Naive thymus-derived CD4-positive, alpha-beta T cell (primary cell): ENCODE measurements at regions not wholly inside any gene's neighbourhood (a gene's known extent, or its start where the extent isn't known, plus 50 kb on each side); places are given as distances from the start of the nearest gene placed in this dataset.

Source experiments
- ATAC-seq: fragments of 150-1000 bp; cut with Tn5 transposase; 2 replicates; pipeline ENCODE4 v1.10.0; 2021; ENCODE audit warnings: mild to moderate bottlenecking, moderate library complexity
- CTCF ChIA-PET: fragments of 350-600 bp; sonication (Branson Sonifier 250); formaldehyde crosslinking; loops from one replicate; lab custom pipeline; 2021; ENCODE audit warnings: antibody characterized with exemption; lab: Charles Lee
- POLR2A ChIA-PET: fragments of 350-600 bp; sonication (Branson Sonifier 250); formaldehyde crosslinking; loops from one replicate; lab custom pipeline; 2021; ENCODE audit warnings: antibody characterized with exemption, inconsistent platforms; lab: Charles Lee
- DNase-seq, 9 donors: peaks; one replicate each; pipeline versions ENCODE4 v3.0.0 to v3.0.0-alpha.2; 2020 to 2022; ENCODE audit warnings: mixed read lengths in 1 of 9
- H3K27ac ChIP-seq: one replicate; pipeline ENCODE4 v1.7.0; 2013; ENCODE audit warnings: mild to moderate bottlenecking, low read depth, low read length, moderate library complexity
- H3K27me3 ChIP-seq, 2 donors: one replicate each; pipeline ENCODE4 v1.7.0; 2013; ENCODE audit warnings: low read length in 2 of 2, mild to moderate bottlenecking in 2 of 2, moderate library complexity in 2 of 2; ENCODE audit not compliant: control insufficient read depth in 2 of 2, insufficient read depth in 2 of 2
- H3K36me3 ChIP-seq, 3 experiments: 1 replicate in 2 of 3; 2 replicates in 1 of 3; pipeline ENCODE4 v1.7.0; 2013; ENCODE audit warnings: low read length in 3 of 3, mild to moderate bottlenecking in 3 of 3, moderate library complexity in 1 of 3; ENCODE audit not compliant: insufficient read depth in 3 of 3, control insufficient read depth in 2 of 3
- H3K4me1 ChIP-seq, 2 donors: one replicate each; pipeline ENCODE4 v1.7.0; 2013; ENCODE audit warnings: low read length in 2 of 2, mild to moderate bottlenecking in 2 of 2, moderate library complexity in 1 of 2; ENCODE audit not compliant: control insufficient read depth in 2 of 2, insufficient read depth in 2 of 2
- H3K4me3 ChIP-seq: 2 replicates; pipeline ENCODE4 v1.7.0; 2013; ENCODE audit warnings: mild to moderate bottlenecking, low read length
- H3K9me3 ChIP-seq, 3 experiments: 1 replicate in 2 of 3; 2 replicates in 1 of 3; pipeline ENCODE4 v1.7.0; 2013; ENCODE audit warnings: low read length in 3 of 3; ENCODE audit not compliant: control insufficient read depth in 2 of 3
- H3K27ac Mint-ChIP-seq, 9 donors: one replicate each; pipeline ENCODE4 v1.8.0; 2020 to 2022; ENCODE audit warnings: mixed read lengths in 9 of 9, mild to moderate bottlenecking in 8 of 9, moderate library complexity in 5 of 9, inconsistent platforms in 2 of 9
- H3K27me3 Mint-ChIP-seq, 5 donors: one replicate each; pipeline ENCODE4 v1.8.0; 2021 to 2022; ENCODE audit warnings: mixed read lengths in 5 of 5, mild to moderate bottlenecking in 1 of 5
- H3K36me3 Mint-ChIP-seq, 5 donors: one replicate each; pipeline ENCODE4 v1.8.0; 2020 to 2022; ENCODE audit warnings: mixed read lengths in 5 of 5, mild to moderate bottlenecking in 3 of 5, inconsistent platforms in 1 of 5
- H3K4me1 Mint-ChIP-seq, 7 donors: one replicate each; pipeline ENCODE4 v1.8.0; 2020 to 2022; ENCODE audit warnings: mixed read lengths in 7 of 7, mild to moderate bottlenecking in 3 of 7, inconsistent platforms in 1 of 7
- H3K4me3 Mint-ChIP-seq, 10 donors: one replicate each; pipeline ENCODE4 v1.8.0; 2020 to 2022; ENCODE audit warnings: mild to moderate bottlenecking in 10 of 10, mixed read lengths in 10 of 10, moderate library complexity in 6 of 10, inconsistent platforms in 2 of 10
- H3K9me3 Mint-ChIP-seq, 11 donors: one replicate each; pipeline ENCODE4 v1.8.0; 2020 to 2022; ENCODE audit warnings: mixed read lengths in 11 of 11, mild to moderate bottlenecking in 4 of 11, inconsistent platforms in 1 of 11, moderate library complexity in 1 of 11
- intact Hi-C, 2 donors: fragments of 100-400 bp; cut with micrococcal nuclease; formaldehyde crosslinking; loops; one replicate each; pipeline ENCODE4 v1.15.1; 2023

- Histone ChIP-seq H3K27me3 (no peaks in the 10 kb centered on the region), H3K4me1 (no peaks in the 10 kb centered on the region), H3K27ac (no peak overlapping the region), H3K36me3 (no peaks in the 10 kb centered on the region), H3K4me3 (no peak overlapping the region), H3K9me3 (no peaks in the 10 kb centered on the region)
- peaks cover 0 to 6% (median 0%) of the 10 kb centered on the region in 5 donors for H3K36me3 Mint-ChIP-seq
- DNase-seq (no peak), ATAC-seq (no peak)
- H3K9me3 Mint-ChIP-seq = peaks cover 2 to 11% (median 9%) of the 10 kb centered on the region in 11 donors
- intact Hi-C loops = no loop called here
- H3K27ac Mint-ChIP-seq = no peak overlapping the region
- CTCF ChIA-PET = no interaction called here
- no peak overlapping the region for H3K4me3 Mint-ChIP-seq
- H3K27me3 Mint-ChIP-seq = peaks cover 6 to 40% (median 31%) of the 10 kb centered on the region in 5 donors
- H3K4me1 Mint-ChIP-seq = peaks cover 0 to 2% (median 0%) of the 10 kb centered on the region in 7 donors
- POLR2A ChIA-PET = no interaction called here
Measured at GRCh38 chr1:29436181-29436785, 200.0 kb downstream of the PTPRU start.

GRCh38 chr1:29433830-29434229 lies 197.5 kb downstream of the PTPRU start:
- no peak overlapping the region for H3K4me3 Mint-ChIP-seq
- DNase-seq (no peak), ATAC-seq (no peak)
- peaks cover 7 to 35% (median 17%) of the 10 kb centered on the region in 11 donors for H3K9me3 Mint-ChIP-seq
- ChIA-PET POLR2A (no interaction called here), CTCF (no interaction called here)
- H3K36me3 ChIP-seq = no peaks in the 10 kb centered on the region
- H3K27me3 ChIP-seq = no peaks in the 10 kb centered on the region
- H3K27me3 Mint-ChIP-seq = peaks cover 2 to 41% (median 23%) of the 10 kb centered on the region in 5 donors
- no peaks in the 10 kb centered on the region for H3K4me1 ChIP-seq
- intact Hi-C loops = no loop called here
- H3K27ac ChIP-seq = no peak overlapping the region
- no peaks in the 10 kb centered on the region for H3K4me1 Mint-ChIP-seq
- peaks cover 0 to 4% (median 0%) of the 10 kb centered on the region in 3 experiments for H3K9me3 ChIP-seq
- no peak overlapping the region for H3K4me3 ChIP-seq
- H3K27ac Mint-ChIP-seq = no peak overlapping the region
- peaks cover 0 to 6% (median 0%) of the 10 kb centered on the region in 5 donors for H3K36me3 Mint-ChIP-seq

GRCh38 chr1:29431138-29431537 lies 194.8 kb downstream of the PTPRU start:
- Mint-ChIP-seq H3K27me3 (peaks cover 0 to 44% (median 17%) of the 10 kb centered on the region in 5 donors), H3K4me3 (no peak overlapping the region), H3K27ac (no peak overlapping the region), H3K36me3 (peaks cover 0 to 11% (median 4%) of the 10 kb centered on the region in 5 donors), H3K4me1 (no peaks in the 10 kb centered on the region), H3K9me3 (peaks cover 7 to 42% (median 17%) of the 10 kb centered on the region in 11 donors)
- Histone ChIP-seq H3K27ac (no peak overlapping the region), H3K9me3 (peaks cover 0 to 4% (median 0%) of the 10 kb centered on the region in 3 experiments), H3K36me3 (no peaks in the 10 kb centered on the region), H3K27me3 (no peaks in the 10 kb centered on the region), H3K4me1 (no peaks in the 10 kb centered on the region), H3K4me3 (no peak overlapping the region)
- CTCF ChIA-PET = no interaction called here
- no peak for ATAC-seq
- POLR2A ChIA-PET = no interaction called here
- intact Hi-C loops = no loop called here
- DNase-seq = no peak

GRCh38 chr1:29429656-29430055 lies 193.3 kb downstream of the PTPRU start:
- peaks cover 0 to 47% (median 14%) of the 10 kb centered on the region in 5 donors for H3K27me3 Mint-ChIP-seq
- intact Hi-C loops = no loop called here
- H3K36me3 Mint-ChIP-seq = peaks cover 0 to 11% (median 4%) of the 10 kb centered on the region in 5 donors
- peaks cover 0 to 4% (median 0%) of the 10 kb centered on the region in 3 experiments for H3K9me3 ChIP-seq
- H3K9me3 Mint-ChIP-seq = peaks cover 7 to 42% (median 17%) of the 10 kb centered on the region in 11 donors
- no peaks in the 10 kb centered on the region for H3K4me1 ChIP-seq
- CTCF ChIA-PET = no interaction called here
- no peak overlapping the region for H3K27ac Mint-ChIP-seq
- POLR2A ChIA-PET = no interaction called here
- no peaks in the 10 kb centered on the region for H3K4me1 Mint-ChIP-seq
- DNase-seq (no peak), ATAC-seq (no peak)
- no peak overlapping the region for H3K4me3 Mint-ChIP-seq
- H3K4me3 ChIP-seq = no peak overlapping the region
- no peaks in the 10 kb centered on the region for H3K27me3 ChIP-seq
- H3K36me3 ChIP-seq = no peaks in the 10 kb centered on the region
- no peak overlapping the region for H3K27ac ChIP-seq

GRCh38 chr1:29428997-29429396 lies 192.7 kb downstream of the PTPRU start:
- Mint-ChIP-seq H3K4me1 (no peaks in the 10 kb centered on the region), H3K4me3 (no peak overlapping the region), H3K9me3 (peaks cover 7 to 42% (median 17%) of the 10 kb centered on the region in 11 donors), H3K27ac (no peak overlapping the region), H3K36me3 (peaks cover 0 to 11% (median 4%) of the 10 kb centered on the region in 5 donors), H3K27me3 (peaks cover 4 to 52% (median 20%) of the 10 kb centered on the region in 5 donors)
- ChIA-PET CTCF (interaction anchor here (0.6 kb wide), 1 partner anchor 10 kb away, joined by 4 read pairs; no protein-coding TSS in a partner anchor), POLR2A (no interaction called here)
- Histone ChIP-seq H3K4me3 (no peak overlapping the region), H3K27ac (no peak overlapping the region), H3K4me1 (no peaks in the 10 kb centered on the region), H3K9me3 (peaks cover 0 to 4% (median 0%) of the 10 kb centered on the region in 3 experiments), H3K27me3 (no peaks in the 10 kb centered on the region), H3K36me3 (no peaks in the 10 kb centered on the region)
- DNase-seq (no peak), ATAC-seq (no peak)
- intact Hi-C loops = no loop called here

GRCh38 chr1:29428280-29428615 lies 191.9 kb downstream of the PTPRU start:
- intact Hi-C loops = no loop called here

More at GRCh38 chr1:29428280-29428615, 191.9 kb downstream of the PTPRU start:
- no peak overlapping the region for H3K27ac Mint-ChIP-seq
- H3K4me3 Mint-ChIP-seq = no peak overlapping the region
- CTCF ChIA-PET = no interaction called here
- no peak overlapping the region for H3K27ac ChIP-seq
- ATAC-seq = no peak
- H3K4me3 ChIP-seq = no peak overlapping the region
- peaks cover 0 to 4% (median 0%) of the 10 kb centered on the region in 3 experiments for H3K9me3 ChIP-seq
- DNase-seq = no peak
- POLR2A ChIA-PET = no interaction called here
- no peaks in the 10 kb centered on the region for H3K36me3 ChIP-seq
- H3K9me3 Mint-ChIP-seq = peaks cover 7 to 42% (median 17%) of the 10 kb centered on the region in 11 donors
- no peaks in the 10 kb centered on the region for H3K27me3 ChIP-seq
- H3K4me1 Mint-ChIP-seq = no peaks in the 10 kb centered on the region
- peaks cover 8 to 52% (median 23%) of the 10 kb centered on the region in 5 donors for H3K27me3 Mint-ChIP-seq
- H3K4me1 ChIP-seq = no peaks in the 10 kb centered on the region
- peaks cover 0 to 11% (median 4%) of the 10 kb centered on the region in 5 donors for H3K36me3 Mint-ChIP-seq
